ENCODE measurements at regions not wholly inside any gene's neighbourhood (a gene's known extent, or its start where the extent isn't known, plus 50 kb on each side); places are given as distances from the start of the nearest gene placed in this dataset.

DNA sequence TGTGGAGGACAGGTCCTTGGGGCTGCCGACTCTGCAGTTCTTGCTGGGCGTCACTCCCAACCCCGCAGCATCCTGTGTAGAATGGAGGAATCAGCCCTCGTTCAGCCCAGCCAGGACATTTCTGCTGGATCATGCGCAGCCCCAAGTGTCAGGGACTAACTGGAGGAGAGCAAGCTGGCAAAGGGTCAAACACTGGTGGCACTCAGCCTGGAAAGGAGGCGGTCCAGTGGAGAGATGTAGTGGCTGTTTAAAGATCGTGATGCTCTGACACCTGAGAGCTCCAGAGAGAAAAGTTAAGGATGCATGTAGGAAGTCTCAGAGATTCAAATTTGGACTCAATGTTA is 63.6 kb upstream of the SH3RF3 start:
- no peak for DNase-seq (ENCODE audit: low read depth, low spot score)
- no peak for TF ChIP-seq CTCF (IDR thresholded peaks at IDR 0.05; ENCODE audit: insufficient read depth, low read length, missing control alignments)
- H3K4me3 ChIP-seq (ENCODE audit: low read depth, low read length) = no peak overlapping the region
- ChIA-PET CTCF (no interaction called here), POLR2A (no interaction called here)

DNA sequence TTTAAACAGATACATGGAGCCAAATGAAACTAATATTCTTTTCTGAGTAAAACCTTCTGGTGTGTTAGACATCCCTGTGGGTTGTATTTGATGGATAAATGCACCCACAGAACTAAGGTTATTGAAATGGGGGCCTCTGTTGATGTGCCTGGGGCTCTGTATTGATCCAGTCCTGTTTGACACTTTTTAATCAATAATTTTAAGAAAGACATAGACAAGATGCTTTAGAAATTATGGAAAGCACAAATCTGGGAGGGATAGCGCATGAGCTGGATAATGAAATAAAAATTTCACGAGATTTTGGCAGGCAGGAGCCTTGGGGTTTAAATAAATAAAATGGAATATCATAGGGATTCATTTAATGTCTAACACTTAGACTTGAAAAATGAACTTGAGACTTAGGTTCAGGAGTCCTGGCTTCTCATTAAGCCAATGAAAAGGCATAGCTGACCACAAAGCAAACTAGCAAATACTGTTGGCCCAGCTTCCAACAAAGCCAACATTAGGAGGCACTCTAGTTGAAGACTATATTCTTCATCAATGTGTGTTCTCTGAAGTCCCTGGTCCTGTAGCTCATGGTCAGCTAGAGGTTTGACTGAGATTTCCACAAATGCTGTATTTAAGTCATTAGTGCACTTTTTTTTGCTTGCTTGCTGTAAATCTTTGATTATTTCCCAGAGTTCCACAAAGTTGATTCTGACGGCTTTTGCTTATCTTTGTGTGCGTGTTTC is 64.2 kb upstream of the SH3RF3 start:
- CTCF ChIA-PET = no interaction called here
- TF ChIP-seq CTCF (IDR thresholded peaks at IDR 0.05; ENCODE audit: insufficient read depth, low read length, missing control alignments) = no peak
- no peak overlapping the region for H3K4me3 ChIP-seq (ENCODE audit: low read depth, low read length)
- POLR2A ChIA-PET = no interaction called here
- no peak for DNase-seq (ENCODE audit: low read depth, low spot score)

GRCh38 chr2:109062859-109063700 is 65.9 kb upstream of the SH3RF3 start:
- CTCF ChIA-PET = interaction anchor here (1.1 kb wide), 1 partner anchor 31 kb away, joined by 3 read pairs; no protein-coding TSS in a partner anchor
- POLR2A ChIA-PET = no interaction called here
- no peak for DNase-seq (ENCODE audit: low read depth, low spot score)
- no peak for TF ChIP-seq CTCF (IDR thresholded peaks at IDR 0.05; ENCODE audit: insufficient read depth, low read length, missing control alignments)
- no peak overlapping the region for H3K4me3 ChIP-seq (ENCODE audit: low read depth, low read length)

- TF ChIP-seq CTCF (IDR thresholded peaks at IDR 0.05; ENCODE audit: insufficient read depth, low read length, missing control alignments) = no peak
- no peak overlapping the region for H3K4me3 ChIP-seq (ENCODE audit: low read depth, low read length)
- no peak for DNase-seq (ENCODE audit: low read depth, low spot score)
- POLR2A ChIA-PET = no interaction called here
- CTCF ChIA-PET = no interaction called here
These were observed 66.7 kb upstream of the SH3RF3 start for GRCh38 chr2:109062145-109062858.

DNA sequence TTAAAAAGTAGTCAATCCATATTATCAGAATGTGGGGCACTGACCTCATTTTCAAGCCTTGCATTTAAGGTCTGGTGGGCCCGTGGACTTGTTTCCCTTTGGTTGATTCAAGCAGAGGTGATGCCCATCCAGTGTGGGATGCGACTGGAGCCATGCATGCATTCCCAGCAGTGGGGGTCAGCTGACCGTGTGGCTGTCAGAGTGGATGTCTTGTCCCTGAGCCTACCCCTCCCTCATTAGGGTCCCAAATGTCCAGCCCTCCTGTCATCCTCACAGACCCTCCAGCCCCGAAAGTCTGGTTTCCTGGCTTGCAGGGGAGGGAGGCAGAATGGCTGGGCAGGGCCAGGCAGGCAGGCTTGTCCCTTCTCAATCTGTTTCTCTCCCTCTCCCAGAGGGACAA is 67.3 kb upstream of the SH3RF3 start:
- TF ChIP-seq CTCF (IDR thresholded peaks at IDR 0.05; ENCODE audit: insufficient read depth, low read length, missing control alignments) = no peak
- no peak for DNase-seq (ENCODE audit: low read depth, low spot score)
- POLR2A ChIA-PET = no interaction called here
- CTCF ChIA-PET = no interaction called here
- H3K4me3 ChIP-seq (ENCODE audit: low read depth, low read length) = no peak overlapping the region

GRCh38 chr2:109060496-109060895 is 68.5 kb upstream of the SH3RF3 start:
- POLR2A ChIA-PET = no interaction called here
- CTCF ChIA-PET = no interaction called here
- no peak overlapping the region for H3K4me3 ChIP-seq (ENCODE audit: low read depth, low read length)
- TF ChIP-seq CTCF (IDR thresholded peaks at IDR 0.05; ENCODE audit: insufficient read depth, low read length, missing control alignments) = no peak
- no peak for DNase-seq (ENCODE audit: low read depth, low spot score)
